Neuronal stem cell (in vitro differentiated cells): ENCODE measurements at regions not wholly inside any gene's neighbourhood (a gene's known extent, or its start where the extent isn't known, plus 50 kb on each side); places are given as distances from the start of the nearest gene placed in this dataset.
A peak's percentile ranks its signal among the peaks of the same experiment; 100 is the strongest.

ENCODE experiments used
- DNase-seq: peaks from one replicate; pipeline ENCODE4 v3.0.0-alpha.2; 2013; ENCODE audit warnings: low spot score
- H2AFZ ChIP-seq: one replicate; pipeline ENCODE4 v1.6.1; 2013; ENCODE audit warnings: mild to moderate bottlenecking, low read length, inconsistent platforms
- H2AK5ac ChIP-seq: 2 replicates; pipeline ENCODE4 v1.6.1; 2013; ENCODE audit warnings: low read depth, mild to moderate bottlenecking, inconsistent platforms, low read length, moderate library complexity, mixed read lengths
- H2BK120ac ChIP-seq: 2 replicates; pipeline ENCODE4 v1.6.1; 2013; ENCODE audit warnings: low read depth, mild to moderate bottlenecking, inconsistent platforms, low read length, moderate library complexity, mixed read lengths
- H2BK12ac ChIP-seq: one replicate; pipeline ENCODE4 v1.6.1; 2013; ENCODE audit warnings: low read length, inconsistent platforms
- H2BK15ac ChIP-seq: 2 replicates; pipeline ENCODE4 v1.6.1; 2013; ENCODE audit warnings: mild to moderate bottlenecking, low read length, inconsistent platforms, mixed read lengths
- H2BK5ac ChIP-seq: one replicate; pipeline ENCODE4 v1.6.1; 2013; ENCODE audit warnings: inconsistent platforms, mild to moderate bottlenecking, low read length, moderate library complexity
- H3K14ac ChIP-seq: one replicate; pipeline ENCODE4 v1.6.1; 2013; ENCODE audit warnings: low read length, inconsistent platforms
- H3K18ac ChIP-seq: 2 replicates; pipeline ENCODE4 v1.6.1; 2013; ENCODE audit warnings: low read length, inconsistent platforms
- H3K23ac ChIP-seq: 2 replicates; pipeline ENCODE4 v1.6.1; 2013; ENCODE audit warnings: low read depth, mild to moderate bottlenecking, mixed read lengths, low read length, inconsistent platforms; ENCODE audit not compliant: poor library complexity
- H3K27ac ChIP-seq: replicated peaks from 3 replicates; pipeline ENCODE4 v1.5.1; 2013; ENCODE audit warnings: low read length, inconsistent platforms
- H3K27me3 ChIP-seq, 3 experiments: 2 replicates each; pipeline ENCODE4 v1.6.1; 2013; ENCODE audit warnings: low read length in 3 of 3, mild to moderate bottlenecking in 2 of 3, inconsistent platforms in 1 of 3, low read depth in 1 of 3, mixed read lengths in 1 of 3, moderate library complexity in 1 of 3; ENCODE audit not compliant: control insufficient read depth in 3 of 3, insufficient read depth in 3 of 3
- H3K36me3 ChIP-seq, 2 donors: replicated peaks in 1 of 2; 2 replicates each; pipeline ENCODE4 v1.6.1; 2013; ENCODE audit warnings: low read length in 2 of 2; ENCODE audit not compliant: control insufficient read depth in 2 of 2, insufficient read depth in 2 of 2
- H3K4ac ChIP-seq: 2 replicates; pipeline ENCODE4 v1.6.1; 2013; ENCODE audit warnings: inconsistent platforms, mild to moderate bottlenecking, low read length, moderate library complexity
- H3K4me1 ChIP-seq, 2 donors: 1 replicate in 1 of 2; 2 replicates in 1 of 2; pipeline ENCODE4 v1.6.1; 2013; ENCODE audit warnings: low read length in 2 of 2, low read depth in 1 of 2; ENCODE audit not compliant: control insufficient read depth in 2 of 2, insufficient read depth in 1 of 2
- H3K4me2 ChIP-seq: one replicate; pipeline ENCODE4 v1.6.1; 2013; ENCODE audit warnings: mild to moderate bottlenecking, low read length, inconsistent platforms; ENCODE audit not compliant: insufficient read depth, poor library complexity, severe bottlenecking
- H3K4me3 ChIP-seq, 2 donors: 2 replicates each; pipeline ENCODE4 v1.5.1; 2013; ENCODE audit warnings: low read length in 2 of 2, mild to moderate bottlenecking in 2 of 2, inconsistent platforms in 1 of 2, moderate library complexity in 1 of 2
- H3K79me1 ChIP-seq: one replicate; pipeline ENCODE4 v1.6.1; 2013; ENCODE audit warnings: low read depth, mild to moderate bottlenecking, inconsistent platforms, low read length, moderate library complexity
- H3K9ac ChIP-seq: one replicate; pipeline ENCODE4 v1.6.1; 2013; ENCODE audit warnings: mild to moderate bottlenecking, low read depth, low read length, inconsistent platforms; ENCODE audit not compliant: poor library complexity
- H3K9me3 ChIP-seq, 2 donors: replicated peaks in 1 of 2; 2 replicates each; pipeline versions ENCODE3 to v1.6.1; 2013; ENCODE audit warnings: low read length in 2 of 2, mild to moderate bottlenecking in 2 of 2, inconsistent platforms in 1 of 2, low read depth in 1 of 2, mixed read lengths in 1 of 2, moderate library complexity in 1 of 2; ENCODE audit not compliant: control insufficient read depth in 2 of 2, insufficient read depth in 1 of 2
- H4K8ac ChIP-seq: one replicate; pipeline ENCODE4 v1.6.1; 2013; ENCODE audit warnings: low read depth, mild to moderate bottlenecking, inconsistent platforms, low read length, moderate library complexity
- H4K91ac ChIP-seq: one replicate; pipeline ENCODE4 v1.6.1; 2013; ENCODE audit warnings: low read length, low read depth, mild to moderate bottlenecking, inconsistent platforms; ENCODE audit not compliant: poor library complexity
- WGBS, 2 donors: extraction: QIAGEN DNeasy Blood & Tissue Kit; methylation state at CpG; one replicate each; pipeline ENCODE4 v1.1.7; 2013; ENCODE audit warnings: missing lambda C conversion rate in 2 of 2, mixed read lengths in 1 of 2; ENCODE audit not compliant: insufficient read length in 2 of 2, insufficient replicate concordance in 1 of 2; ENCODE audit errors: extremely low coverage in 2 of 2; 5-methylcytosine and 5-hydroxymethylcytosine counted together

DNA sequence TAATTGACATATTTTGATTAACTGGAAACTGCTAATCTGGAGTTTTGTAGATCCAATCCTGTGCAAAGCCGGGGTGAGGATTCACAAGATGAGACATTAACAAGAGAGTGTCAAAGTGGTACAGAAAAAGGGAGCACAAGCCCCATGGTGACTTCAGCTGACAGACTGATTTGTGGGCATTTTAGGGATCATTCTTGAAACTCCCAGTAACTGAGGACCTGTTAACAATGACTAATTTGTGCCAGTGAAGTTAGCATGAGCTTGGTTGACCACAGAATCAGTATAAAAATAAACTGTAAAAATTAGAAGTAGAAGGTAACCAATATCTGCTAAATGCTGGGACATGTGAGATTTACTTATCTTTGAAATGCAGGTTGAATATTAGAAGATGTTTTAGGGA lies 1578.3 kb downstream of the EFNA5 start:
- Histone ChIP-seq H3K9me3 (no peaks in the 10 kb centered on the region), H3K4me1 (no peaks in the 10 kb centered on the region), H3K14ac (no peak overlapping the region), H3K79me1 (no peaks in the 10 kb centered on the region), H2BK5ac (no peak overlapping the region), H3K27me3 (no peaks in the 10 kb centered on the region), H3K18ac (no peak overlapping the region), H3K4ac (no peak overlapping the region), H4K8ac (no peak overlapping the region), H3K27ac (no peak overlapping the region), H2AK5ac (no peak overlapping the region), H2AFZ (no peak overlapping the region), H2BK120ac (no peak overlapping the region), H3K4me2 (no peak overlapping the region), H3K23ac (no peak overlapping the region), H4K91ac (no peak overlapping the region), H2BK15ac (no peak overlapping the region), H3K36me3 (no peaks in the 10 kb centered on the region), H3K9ac (no peak overlapping the region), H2BK12ac (no peak overlapping the region), H3K4me3 (no peak overlapping the region)
- no peak for DNase-seq
- WGBS, 2 donors: no CpG with 5 or more reads among the region's 1 CpG

DNA sequence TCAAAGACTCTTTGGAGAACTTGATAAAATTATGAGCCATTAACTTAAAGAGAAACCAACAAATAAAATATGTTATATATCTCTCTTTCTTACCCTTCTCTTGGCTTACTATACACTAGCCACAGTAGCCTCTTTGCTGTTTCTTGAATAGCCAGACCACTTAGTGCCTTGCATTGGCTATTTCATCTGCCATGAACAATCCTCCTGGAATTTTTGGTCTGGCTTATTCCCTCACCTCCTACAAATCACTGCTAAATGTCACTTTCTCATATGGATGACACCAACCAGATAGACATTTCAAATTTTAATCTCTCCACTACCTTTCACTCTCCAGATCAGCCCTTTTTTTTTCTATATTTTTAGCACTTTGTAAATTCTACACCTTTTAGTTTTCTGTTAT lies 1581.7 kb downstream of the EFNA5 start:
- H2BK120ac ChIP-seq: no peak overlapping the region
- H2BK5ac ChIP-seq: no peak overlapping the region
- H3K4ac ChIP-seq: no peak overlapping the region
- no peaks in the 10 kb centered on the region for H3K27me3 ChIP-seq
- no peak overlapping the region for H3K18ac ChIP-seq
- no peak overlapping the region for H2BK12ac ChIP-seq
- no peak overlapping the region for H4K8ac ChIP-seq
- no peak overlapping the region for H3K4me2 ChIP-seq
- no peak overlapping the region for H3K9ac ChIP-seq
- no peak overlapping the region for H2AK5ac ChIP-seq
- no peak overlapping the region for H4K91ac ChIP-seq
- no peak overlapping the region for H3K23ac ChIP-seq
- no peak overlapping the region for H2BK15ac ChIP-seq
- no peak overlapping the region for H3K14ac ChIP-seq
- H3K27ac ChIP-seq: no peak overlapping the region
- H2AFZ ChIP-seq: no peak overlapping the region
- H3K4me1 ChIP-seq: peaks cover 5 to 9% of the 10 kb centered on the region in 2 donors
- no peaks in the 10 kb centered on the region for H3K9me3 ChIP-seq
- no peaks in the 10 kb centered on the region for H3K79me1 ChIP-seq
- no peak overlapping the region for H3K4me3 ChIP-seq
- H3K36me3 ChIP-seq: no peaks in the 10 kb centered on the region
- no peak for DNase-seq

DNA sequence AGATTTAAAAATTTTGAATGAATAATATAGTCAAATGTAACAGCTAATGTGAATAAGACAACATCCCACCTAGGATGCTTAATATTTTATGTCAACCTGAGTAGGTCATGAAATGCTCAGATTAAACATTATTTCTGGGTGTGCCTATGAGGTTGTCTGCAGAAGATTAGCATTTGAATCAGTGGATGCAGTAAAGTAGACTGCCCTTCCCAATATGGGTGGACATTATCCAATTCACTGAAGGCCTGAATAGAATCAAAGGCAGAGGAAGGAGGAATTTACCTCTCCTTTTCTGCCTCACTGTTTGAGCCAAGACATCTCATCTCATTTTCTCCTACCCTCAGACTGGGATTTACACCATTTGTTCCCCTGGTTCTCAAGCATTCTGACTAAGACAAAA lies 1582.3 kb downstream of the EFNA5 start:
- H2BK5ac ChIP-seq: no peak overlapping the region
- H3K79me1 ChIP-seq: no peaks in the 10 kb centered on the region
- no peak for DNase-seq
- H3K23ac ChIP-seq: no peak overlapping the region
- no peak overlapping the region for H3K4me2 ChIP-seq
- H3K9me3 ChIP-seq: no peaks in the 10 kb centered on the region
- no peak overlapping the region for H4K8ac ChIP-seq
- H2AFZ ChIP-seq: no peak overlapping the region
- H3K14ac ChIP-seq: no peak overlapping the region
- H3K18ac ChIP-seq: no peak overlapping the region
- no peak overlapping the region for H3K4ac ChIP-seq
- H2BK120ac ChIP-seq: no peak overlapping the region
- no peak overlapping the region for H2BK12ac ChIP-seq
- no peak overlapping the region for H2BK15ac ChIP-seq
- no peaks in the 10 kb centered on the region for H3K27me3 ChIP-seq
- H2AK5ac ChIP-seq: no peak overlapping the region
- no peak overlapping the region for H3K27ac ChIP-seq
- peaks cover 5 to 9% of the 10 kb centered on the region in 2 donors for H3K4me1 ChIP-seq
- no peak overlapping the region for H3K4me3 ChIP-seq
- no peaks in the 10 kb centered on the region for H3K36me3 ChIP-seq
- no peak overlapping the region for H4K91ac ChIP-seq
- H3K9ac ChIP-seq: no peak overlapping the region

DNA sequence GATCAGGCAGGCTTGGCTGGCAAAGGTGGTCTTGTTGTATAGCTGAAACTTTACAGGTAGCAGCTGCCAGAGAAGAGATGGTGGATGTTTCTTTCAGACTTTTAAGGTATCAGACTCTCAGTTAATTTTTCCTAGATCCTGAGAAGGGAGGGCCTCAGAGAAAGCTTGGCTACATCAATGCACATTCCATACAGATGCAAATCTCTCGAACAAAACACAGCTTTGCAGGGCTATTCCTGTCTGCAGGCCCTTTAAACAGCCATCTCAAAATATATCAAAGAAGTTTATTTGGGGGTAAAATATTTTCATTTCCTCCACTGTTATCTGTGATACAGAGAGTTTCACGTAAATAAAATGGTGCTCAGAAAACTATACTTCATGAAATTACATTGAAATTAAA lies 1584.4 kb downstream of the EFNA5 start:
- H3K9ac ChIP-seq: no peak overlapping the region
- no peak overlapping the region for H3K18ac ChIP-seq
- no peaks in the 10 kb centered on the region for H3K9me3 ChIP-seq
- no peaks in the 10 kb centered on the region for H3K79me1 ChIP-seq
- H2AK5ac ChIP-seq: no peak overlapping the region
- H4K8ac ChIP-seq: no peak overlapping the region
- H2AFZ ChIP-seq: peak overlapping the region; percentile 79
- H2BK5ac ChIP-seq: no peak overlapping the region
- H2BK15ac ChIP-seq: no peak overlapping the region
- no peak overlapping the region for H3K14ac ChIP-seq
- no peak overlapping the region for H2BK120ac ChIP-seq
- no peak overlapping the region for H3K4me2 ChIP-seq
- no peaks in the 10 kb centered on the region for H3K36me3 ChIP-seq
- DNase-seq: no peak
- H3K4me1 ChIP-seq: peaks cover 5 to 9% of the 10 kb centered on the region in 2 donors
- no peak overlapping the region for H3K4ac ChIP-seq
- H3K23ac ChIP-seq: no peak overlapping the region
- H2BK12ac ChIP-seq: no peak overlapping the region
- no peaks in the 10 kb centered on the region for H3K27me3 ChIP-seq
- no peak overlapping the region for H3K27ac ChIP-seq
- WGBS, 2 donors: no CpG with 5 or more reads among the region's 2 CpGs
- H4K91ac ChIP-seq: no peak overlapping the region
- H3K4me3 ChIP-seq: no peak overlapping the region
